ENCODE measurements at regions not wholly inside any gene's neighbourhood (a gene's known extent, or its start where the extent isn't known, plus 50 kb on each side); places are given as distances from the start of the nearest gene placed in this dataset.
"Not testable (repeated sequence)": the region's sequence is repeated elsewhere in the genome, so short reads cannot be mapped to it uniquely, and the experiment has no call there.

DNA sequence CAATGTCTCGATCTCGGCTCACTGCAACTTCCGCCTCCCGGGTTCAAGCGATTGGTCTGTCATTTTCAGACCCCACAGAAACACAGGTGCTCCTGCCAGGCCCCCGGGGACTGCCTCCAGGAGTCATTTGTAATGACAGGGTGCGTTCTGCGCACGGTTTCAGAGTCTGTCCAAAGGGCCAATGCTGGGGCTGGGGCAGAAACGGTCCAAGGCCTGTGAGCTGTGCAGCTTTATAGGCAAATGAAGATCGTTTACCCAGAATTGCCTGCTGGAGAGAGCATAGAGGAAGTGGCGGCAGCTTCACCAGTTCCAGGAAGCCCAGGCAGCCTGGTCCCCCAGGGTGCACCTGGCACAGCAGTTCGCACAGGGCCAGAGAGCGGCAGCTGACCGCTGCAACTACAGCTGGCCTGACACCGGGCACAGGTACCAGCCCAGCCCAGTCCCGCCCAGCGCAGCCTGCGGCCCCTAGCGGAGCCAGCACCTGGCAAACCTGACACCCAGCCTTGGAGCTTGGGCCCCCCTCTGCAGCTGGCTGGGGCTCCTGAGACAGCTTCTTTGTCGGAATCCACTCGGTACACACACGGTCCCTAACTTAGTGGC lies 92.4 kb upstream of the METTL9 start:
- TF ChIP-seq, protein P1, sequence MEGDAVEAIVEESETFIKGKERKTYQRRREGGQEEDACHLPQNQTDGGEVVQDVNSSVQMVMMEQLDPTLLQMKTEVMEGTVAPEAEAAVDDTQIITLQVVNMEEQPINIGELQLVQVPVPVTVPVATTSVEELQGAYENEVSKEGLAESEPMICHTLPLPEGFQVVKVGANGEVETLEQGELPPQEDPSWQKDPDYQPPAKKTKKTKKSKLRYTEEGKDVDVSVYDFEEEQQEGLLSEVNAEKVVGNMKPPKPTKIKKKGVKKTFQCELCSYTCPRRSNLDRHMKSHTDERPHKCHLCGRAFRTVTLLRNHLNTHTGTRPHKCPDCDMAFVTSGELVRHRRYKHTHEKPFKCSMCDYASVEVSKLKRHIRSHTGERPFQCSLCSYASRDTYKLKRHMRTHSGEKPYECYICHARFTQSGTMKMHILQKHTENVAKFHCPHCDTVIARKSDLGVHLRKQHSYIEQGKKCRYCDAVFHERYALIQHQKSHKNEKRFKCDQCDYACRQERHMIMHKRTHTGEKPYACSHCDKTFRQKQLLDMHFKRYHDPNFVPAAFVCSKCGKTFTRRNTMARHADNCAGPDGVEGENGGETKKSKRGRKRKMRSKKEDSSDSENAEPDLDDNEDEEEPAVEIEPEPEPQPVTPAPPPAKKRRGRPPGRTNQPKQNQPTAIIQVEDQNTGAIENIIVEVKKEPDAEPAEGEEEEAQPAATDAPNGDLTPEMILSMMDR (IDR thresholded peaks at IDR 0.05), result not testable (repeated sequence)
- not testable (repeated sequence) for TF ChIP-seq POLR2A (IDR thresholded peaks at IDR 0.05)
